Lung (tissue), 11 donors: ENCODE measurements at regions not wholly inside any gene's neighbourhood (a gene's known extent, or its start where the extent isn't known, plus 50 kb on each side); places are given as distances from the start of the nearest gene placed in this dataset.

Experiments used
- ATAC-seq: fragments of 200-7000 bp; cut with Tn5 transposase; one replicate; pipeline ENCODE4 v1.9.1; 2020; ENCODE audit warnings: moderate number of reproducible peaks; ENCODE audit not compliant: insufficient read depth, low FRiP score
- DNase-seq, 3 donors: peaks; one replicate each; pipeline ENCODE4 v3.0.0-alpha.2; 2013 to 2017
- H3K27ac ChIP-seq, 2 donors: one replicate each; pipeline ENCODE4 v1.5.1; 2013; ENCODE audit warnings: mild to moderate bottlenecking in 2 of 2, moderate library complexity in 2 of 2, control low read depth in 1 of 2, inconsistent platforms in 1 of 2, low read depth in 1 of 2, low read length in 1 of 2
- H3K27me3 ChIP-seq, 3 donors: one replicate each; pipeline ENCODE4 v1.5.1; 2013; ENCODE audit warnings: low read length in 2 of 3; ENCODE audit not compliant: control insufficient read depth in 3 of 3, insufficient read depth in 3 of 3
- H3K36me3 ChIP-seq, 4 donors: one replicate each; pipeline ENCODE4 v1.5.1; 2013; ENCODE audit warnings: low read length in 4 of 4, mild to moderate bottlenecking in 1 of 4, moderate library complexity in 1 of 4; ENCODE audit not compliant: control insufficient read depth in 4 of 4, insufficient read depth in 4 of 4
- H3K4me1 ChIP-seq, 5 donors: one replicate each; pipeline ENCODE4 v1.5.1; 2013; ENCODE audit warnings: low read length in 5 of 5, mild to moderate bottlenecking in 2 of 5, moderate library complexity in 1 of 5; ENCODE audit not compliant: control insufficient read depth in 5 of 5, insufficient read depth in 5 of 5
- H3K4me3 ChIP-seq: one replicate; pipeline ENCODE4 v1.5.1; 2013; ENCODE audit warnings: mild to moderate bottlenecking, control low read depth, moderate library complexity
- H3K9ac ChIP-seq, 2 donors: one replicate each; pipeline ENCODE4 v1.5.1; 2013; ENCODE audit warnings: low read length in 2 of 2, control low read depth in 1 of 2; ENCODE audit not compliant: insufficient read depth in 1 of 2
- H3K9me3 ChIP-seq, 4 donors: one replicate each; pipeline ENCODE4 v1.5.1; 2013; ENCODE audit warnings: low read length in 3 of 4, mild to moderate bottlenecking in 1 of 4, moderate library complexity in 1 of 4; ENCODE audit not compliant: control insufficient read depth in 4 of 4, insufficient read depth in 3 of 4
- WGBS, 2 donors: extraction: QIAGEN DNeasy Blood & Tissue Kit; methylation state at CpG; one replicate each; pipeline ENCODE4 v1.1.7; 2013; 5-methylcytosine and 5-hydroxymethylcytosine counted together
- TF ChIP-seq, protein P1 (sequence below): IDR thresholded peaks from 2 replicates; pipeline ENCODE4 v1.5.1; 2012; ENCODE audit warnings: mild to moderate bottlenecking; ENCODE audit errors: control extremely low read depth, extremely low read depth
- donor health status: control.
- donor health status: control.
- donor health status: Bipolar disorder and iron deficiency.
- donor health status: healthy.
- donor health status: DM: yes; HTN: yes; CAD: no.

DNA sequence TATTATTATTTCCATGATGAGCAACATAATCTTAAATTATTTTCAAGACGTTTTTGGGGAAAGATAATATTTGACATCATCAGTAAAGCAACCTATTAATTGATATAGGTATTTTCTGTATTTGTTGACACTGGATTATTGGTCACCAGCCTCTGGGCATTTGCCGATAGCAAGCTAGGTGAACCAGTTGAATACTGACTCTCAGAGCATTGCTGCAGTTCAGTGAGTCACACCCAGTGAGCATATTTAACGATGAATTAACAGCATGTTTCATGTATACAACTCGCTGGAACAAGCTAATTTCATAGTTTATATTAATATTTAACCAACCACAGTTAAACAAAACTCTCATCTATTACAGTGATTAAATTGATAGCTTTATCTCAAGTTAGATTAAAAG is 1006.0 kb upstream of the DIAPH2 start:
- TF ChIP-seq, protein P1, sequence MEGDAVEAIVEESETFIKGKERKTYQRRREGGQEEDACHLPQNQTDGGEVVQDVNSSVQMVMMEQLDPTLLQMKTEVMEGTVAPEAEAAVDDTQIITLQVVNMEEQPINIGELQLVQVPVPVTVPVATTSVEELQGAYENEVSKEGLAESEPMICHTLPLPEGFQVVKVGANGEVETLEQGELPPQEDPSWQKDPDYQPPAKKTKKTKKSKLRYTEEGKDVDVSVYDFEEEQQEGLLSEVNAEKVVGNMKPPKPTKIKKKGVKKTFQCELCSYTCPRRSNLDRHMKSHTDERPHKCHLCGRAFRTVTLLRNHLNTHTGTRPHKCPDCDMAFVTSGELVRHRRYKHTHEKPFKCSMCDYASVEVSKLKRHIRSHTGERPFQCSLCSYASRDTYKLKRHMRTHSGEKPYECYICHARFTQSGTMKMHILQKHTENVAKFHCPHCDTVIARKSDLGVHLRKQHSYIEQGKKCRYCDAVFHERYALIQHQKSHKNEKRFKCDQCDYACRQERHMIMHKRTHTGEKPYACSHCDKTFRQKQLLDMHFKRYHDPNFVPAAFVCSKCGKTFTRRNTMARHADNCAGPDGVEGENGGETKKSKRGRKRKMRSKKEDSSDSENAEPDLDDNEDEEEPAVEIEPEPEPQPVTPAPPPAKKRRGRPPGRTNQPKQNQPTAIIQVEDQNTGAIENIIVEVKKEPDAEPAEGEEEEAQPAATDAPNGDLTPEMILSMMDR, result no peak
- Histone ChIP-seq H3K9ac (no peak overlapping the region), H3K4me3 (no peak overlapping the region), H3K27ac (no peak overlapping the region), H3K36me3 (no peaks in the 10 kb centered on the region), H3K9me3 (no peaks in the 10 kb centered on the region), H3K4me1 (no peaks in the 10 kb centered on the region), H3K27me3 (peaks cover 0 to 29% (median 0%) of the 10 kb centered on the region in 3 donors)
- 63 to 75% methylated on average over 4 of the region's 4 CpGs for WGBS, 2 donors
- DNase-seq (no peak), ATAC-seq (no peak)

DNA sequence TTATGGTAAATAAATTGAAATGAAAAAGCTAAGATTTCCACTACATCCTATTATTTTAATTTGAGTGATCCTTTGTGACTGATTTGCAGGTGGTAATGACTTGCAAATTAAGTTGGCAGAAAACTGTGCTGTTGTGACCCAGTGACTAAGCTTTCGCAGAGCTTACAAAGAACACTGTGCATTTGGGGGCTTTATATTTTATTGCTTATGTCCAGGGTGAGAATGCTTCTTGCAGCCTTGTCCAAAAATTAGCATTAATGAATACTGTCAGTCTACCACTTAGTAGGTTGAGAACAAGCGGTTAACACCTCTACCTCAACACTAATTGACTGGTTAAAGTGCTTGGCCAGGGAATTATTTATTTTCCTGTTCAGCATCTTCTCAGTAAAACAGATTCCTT is 991.3 kb upstream of the DIAPH2 start:
- no peak overlapping the region for H3K27ac ChIP-seq
- no peak overlapping the region for H3K9ac ChIP-seq
- no peak overlapping the region for H3K4me3 ChIP-seq
- TF ChIP-seq, protein P1, result no peak
- no peak for ATAC-seq
- no peaks in the 10 kb centered on the region for H3K36me3 ChIP-seq
- DNase-seq, result no peak
- WGBS, 2 donors, result 65 to 76% methylated on average over 2 of the region's 2 CpGs
- H3K27me3 ChIP-seq, result peaks cover 0 to 9% (median 6%) of the 10 kb centered on the region in 3 donors
- H3K4me1 ChIP-seq, result no peaks in the 10 kb centered on the region
- no peaks in the 10 kb centered on the region for H3K9me3 ChIP-seq

DNA sequence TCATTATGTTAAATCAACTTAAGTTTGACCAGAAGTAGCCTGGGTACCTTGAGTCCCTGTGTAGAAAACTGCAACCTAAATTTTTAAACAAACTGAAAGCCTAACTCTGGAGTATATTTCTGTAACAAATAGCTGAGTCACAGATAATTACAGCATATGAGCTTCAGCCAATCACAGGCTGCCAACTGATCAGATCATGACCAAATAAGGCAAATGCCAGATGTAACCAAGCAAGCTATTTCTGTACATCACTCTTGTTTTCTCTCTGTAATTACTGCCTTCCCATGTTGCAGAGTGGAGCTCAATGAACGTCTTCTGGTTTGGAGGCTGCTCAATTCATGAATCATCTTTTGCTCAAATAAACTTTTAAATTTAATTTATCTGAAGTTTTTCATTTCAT is 980.9 kb upstream of the DIAPH2 start:
- no peaks in the 10 kb centered on the region for H3K36me3 ChIP-seq
- peaks cover 0 to 14% (median 2%) of the 10 kb centered on the region in 3 donors for H3K27me3 ChIP-seq
- no peak overlapping the region for H3K9ac ChIP-seq
- 64 to 92% methylated on average over 1 of the region's 1 CpG for WGBS, 2 donors
- ATAC-seq (no peak), DNase-seq (no peak)
- no peak overlapping the region for H3K27ac ChIP-seq
- H3K9me3 ChIP-seq, result peaks cover 0 to 4% (median 0%) of the 10 kb centered on the region in 4 donors
- TF ChIP-seq, protein P1, result no peak
- no peaks in the 10 kb centered on the region for H3K4me1 ChIP-seq
- H3K4me3 ChIP-seq, result no peak overlapping the region

DNA sequence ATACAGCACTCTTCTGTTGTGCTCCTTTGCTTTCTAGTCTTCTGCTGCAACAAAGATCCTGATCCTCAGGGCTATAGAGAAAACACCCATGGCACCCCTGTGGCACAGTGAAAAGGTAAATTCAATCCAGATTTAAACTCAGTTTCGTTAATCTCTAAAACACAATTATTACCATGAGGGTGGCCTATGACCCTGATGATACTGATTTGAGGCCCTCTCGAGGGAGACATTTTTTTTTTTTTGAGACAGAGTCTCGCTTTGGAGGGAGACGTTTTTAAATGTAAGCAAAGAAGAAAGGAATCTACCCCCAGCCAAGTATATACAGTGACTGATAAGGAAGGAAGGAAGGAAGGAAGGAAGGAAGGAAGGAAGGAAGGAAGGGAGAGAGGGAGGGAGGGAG is 967.8 kb upstream of the DIAPH2 start:
- Histone ChIP-seq H3K9ac (no peak overlapping the region), H3K9me3 (peaks cover 0 to 3% (median 0%) of the 10 kb centered on the region in 4 donors), H3K36me3 (no peaks in the 10 kb centered on the region), H3K27me3 (peaks cover 4 to 25% (median 4%) of the 10 kb centered on the region in 3 donors), H3K4me3 (no peak overlapping the region), H3K27ac (no peak overlapping the region), H3K4me1 (no peaks in the 10 kb centered on the region)
- ATAC-seq, result no peak
- no peak for DNase-seq
- TF ChIP-seq, protein P1, result no peak
- WGBS, 2 donors, result 61 to 69% methylated on average over 4 of the region's 4 CpGs
